Keratinocyte (primary cell): ENCODE measurements at regions not wholly inside any gene's neighbourhood (a gene's known extent, or its start where the extent isn't known, plus 50 kb on each side); places are given as distances from the start of the nearest gene placed in this dataset.

Experiments used
- DNase-seq: peaks from one replicate; pipeline ENCODE4 v3.0.0-alpha.2; 2011; ENCODE audit warnings: low read depth, missing footprints, low spot score
- FAIRE-seq: peaks from 2 replicates; lab custom pipeline; 2011; peaks lifted over from hg19 to GRCh38; lab: Jason Lieb, UNC
- H2AFZ ChIP-seq: 2 replicates; pipeline ENCODE4 v1.6.0; 2012; ENCODE audit warnings: low read length, control low read depth, inconsistent platforms; ENCODE audit not compliant: control insufficient read depth
- H3K27ac ChIP-seq: 2 replicates; pipeline ENCODE4 v1.5.1; 2011; ENCODE audit warnings: low read length; ENCODE audit not compliant: control insufficient read depth, insufficient read depth
- H3K27me3 ChIP-seq: 3 replicates; pipeline ENCODE4 v1.6.0; 2011; ENCODE audit warnings: low read length; ENCODE audit not compliant: control insufficient read depth, insufficient read depth; ENCODE audit errors: extremely low read depth
- H3K36me3 ChIP-seq, 2 experiments: 2 replicates in 1 of 2; 3 replicates in 1 of 2; pipeline ENCODE4 v1.5.1; 2011; ENCODE audit warnings: low read length in 2 of 2, mild to moderate bottlenecking in 1 of 2; ENCODE audit not compliant: control insufficient read depth in 2 of 2, insufficient read depth in 2 of 2; ENCODE audit errors: extremely low read depth in 1 of 2
- H3K4me1 ChIP-seq: 3 replicates; pipeline ENCODE4 v1.5.1; 2011; ENCODE audit warnings: low read length; ENCODE audit not compliant: control insufficient read depth, insufficient read depth; ENCODE audit errors: extremely low read depth
- H3K4me2 ChIP-seq: 3 replicates; pipeline ENCODE4 v1.6.0; 2011; ENCODE audit warnings: low read depth, low read length; ENCODE audit not compliant: control insufficient read depth, insufficient read depth; ENCODE audit errors: extremely low read depth
- H3K4me3 ChIP-seq, 3 experiments: fragments of 200-600 bp in 1 of 3; sonication (generic) in 1 of 3; 2 replicates in 2 of 3; 3 replicates in 1 of 3; pipeline ENCODE4 v1.5.1; 2011 to 2016; ENCODE audit warnings: low read length in 3 of 3, mild to moderate bottlenecking in 3 of 3, control low read depth in 2 of 3, inconsistent platforms in 1 of 3, low read depth in 1 of 3, mixed read lengths in 1 of 3, mixed run types in 1 of 3, moderate library complexity in 1 of 3; ENCODE audit not compliant: control insufficient read depth in 2 of 3, insufficient read depth in 2 of 3; ENCODE audit errors: extremely low read depth in 1 of 3
- H3K79me2 ChIP-seq: 2 replicates; pipeline ENCODE4 v1.6.0; 2012; ENCODE audit warnings: low read length; ENCODE audit not compliant: control insufficient read depth, insufficient read depth
- H3K9ac ChIP-seq: 3 replicates; pipeline ENCODE4 v1.6.0; 2011; ENCODE audit warnings: low read length; ENCODE audit not compliant: control insufficient read depth, insufficient read depth; ENCODE audit errors: extremely low read depth
- H3K9me1 ChIP-seq: 3 replicates; pipeline ENCODE4 v1.6.0; 2011; ENCODE audit warnings: low read length; ENCODE audit not compliant: control insufficient read depth, insufficient read depth; ENCODE audit errors: extremely low read depth
- H3K9me3 ChIP-seq: 2 replicates; pipeline ENCODE4 v1.5.1; 2012; ENCODE audit warnings: low read depth, low read length; ENCODE audit not compliant: control insufficient read depth
- H4K20me1 ChIP-seq: 3 replicates; pipeline ENCODE4 v1.6.0; 2011; ENCODE audit warnings: low read length; ENCODE audit not compliant: control insufficient read depth, insufficient read depth; ENCODE audit errors: extremely low read depth
- CTCF ChIP-seq, 3 experiments: IDR thresholded peaks in 1 of 3; conservative IDR thresholded peaks in 1 of 3; optimal IDR thresholded peaks in 1 of 3; 2 replicates in 2 of 3; 3 replicates in 1 of 3; pipeline versions ENCODE3 to v1.5.1; 2011; ENCODE audit warnings: low read length in 3 of 3, mild to moderate bottlenecking in 3 of 3, moderate library complexity in 2 of 3, control low read depth in 1 of 3, inconsistent platforms in 1 of 3; ENCODE audit not compliant: insufficient read depth in 2 of 3; ENCODE audit errors: extremely low read depth in 1 of 3
- EZH2 ChIP-seq: IDR thresholded peaks from one replicate; pipeline ENCODE4 v1.6.1; 2012; ENCODE audit warnings: inconsistent platforms, mild to moderate bottlenecking, low read length, moderate library complexity
- dilution Hi-C: fragments of 300-500 bp; cut with MboI; formaldehyde crosslinking; loops from one replicate; pipeline ENCODE4 v1.7.0; 2020; ENCODE audit warnings: low sequenced_read_pairs; ENCODE audit not compliant: extremely low pct_ligation_motif_present

GRCh38 chr11:111045874-111046273 lies 199.7 kb upstream of the POU2AF2 start:
- Histone ChIP-seq H3K27me3 (no peaks in the 10 kb centered on the region), H3K27ac (no peak overlapping the region), H3K9me1 (no peaks in the 10 kb centered on the region), H3K9me3 (no peaks in the 10 kb centered on the region), H3K4me2 (no peak overlapping the region), H3K9ac (no peak overlapping the region), H4K20me1 (no peaks in the 10 kb centered on the region), H3K36me3 (no peaks in the 10 kb centered on the region), H2AFZ (no peak overlapping the region), H3K4me1 (no peaks in the 10 kb centered on the region), H3K4me3 (no peak overlapping the region), H3K79me2 (no peaks in the 10 kb centered on the region)
- dilution Hi-C loops: no loop called here
- TF ChIP-seq EZH2 (no peak), CTCF (optimal IDR thresholded peaks at IDR 0.05 in 1 of 3, IDR thresholded peaks at IDR 0.05 in 1 of 3, conservative IDR thresholded peaks at IDR 0.05 in 1 of 3; ENCODE audit: extremely low read depth in 1 of 3, insufficient read depth in 2 of 3, low read length in 3 of 3) (no peak)
- DNase-seq (no peak), FAIRE-seq (no peak)

GRCh38 chr11:111045407-111045803 lies 200.1 kb upstream of the POU2AF2 start:
- Histone ChIP-seq H3K27me3 (no peaks in the 10 kb centered on the region), H3K79me2 (no peaks in the 10 kb centered on the region), H3K9ac (no peak overlapping the region), H3K4me2 (no peak overlapping the region), H3K4me3 (no peak overlapping the region), H3K36me3 (no peaks in the 10 kb centered on the region), H3K27ac (no peak overlapping the region), H3K9me3 (no peaks in the 10 kb centered on the region), H3K9me1 (no peaks in the 10 kb centered on the region), H2AFZ (no peak overlapping the region), H4K20me1 (no peaks in the 10 kb centered on the region), H3K4me1 (no peaks in the 10 kb centered on the region)
- no peak for TF ChIP-seq CTCF (optimal IDR thresholded peaks at IDR 0.05 in 1 of 3, IDR thresholded peaks at IDR 0.05 in 1 of 3, conservative IDR thresholded peaks at IDR 0.05 in 1 of 3; ENCODE audit: extremely low read depth in 1 of 3, insufficient read depth in 2 of 3, low read length in 3 of 3)
- TF ChIP-seq EZH2: no peak
- dilution Hi-C loops: no loop called here
- FAIRE-seq: no peak
- DNase-seq: no peak
